Activated CD4-positive, alpha-beta T cell treated with anti-CD3 and anti-CD28 coated beads, Interleukin-2, amount 50 U/mL, for 48 hours (primary cell): ENCODE measurements at regions not wholly inside any gene's neighbourhood (a gene's known extent, or its start where the extent isn't known, plus 50 kb on each side); places are given as distances from the start of the nearest gene placed in this dataset.
A peak's percentile ranks its signal among the peaks of the same experiment; 100 is the strongest.
"Not testable (repeated sequence)": the region's sequence is repeated elsewhere in the genome, so short reads cannot be mapped to it uniquely, and the experiment has no call there.

Experiments
- DNase-seq, 2 experiments: peaks; one replicate each; pipeline ENCODE4 v3.0.0-alpha.2; 2020

GRCh38 chr3:4897765-4898453 lies 81.3 kb upstream of the BHLHE40 start:
- DNase-seq, result no peak

GRCh38 chr3:4898454-4899313 lies 80.6 kb upstream of the BHLHE40 start:
- no peak for DNase-seq

GRCh38 chr3:4899710-4900109 lies 79.5 kb upstream of the BHLHE40 start:
- DNase-seq, result no peak

DNA sequence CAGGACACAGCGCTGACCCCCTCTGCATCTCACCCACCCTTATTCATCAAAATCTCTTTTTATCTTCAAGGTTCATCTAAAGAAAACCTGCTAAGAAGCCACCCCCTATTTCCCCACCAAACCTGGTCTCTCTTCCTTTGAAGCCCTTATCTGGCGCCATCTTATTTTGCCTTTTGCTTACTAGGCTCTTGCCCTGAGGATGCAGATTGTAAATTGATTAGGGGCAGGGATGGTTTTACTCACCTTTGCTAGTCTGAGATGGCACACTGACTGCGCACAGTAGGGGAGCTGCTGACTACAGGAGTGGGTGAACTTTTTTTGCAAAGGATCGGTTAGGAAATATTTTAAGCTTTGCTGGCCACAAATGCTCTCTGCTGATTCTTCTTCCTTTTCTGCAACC lies 78.9 kb upstream of the BHLHE40 start:
- no peak for DNase-seq

GRCh38 chr3:4904811-4905695 lies 74.2 kb upstream of the BHLHE40 start:
- no peak for DNase-seq

DNA sequence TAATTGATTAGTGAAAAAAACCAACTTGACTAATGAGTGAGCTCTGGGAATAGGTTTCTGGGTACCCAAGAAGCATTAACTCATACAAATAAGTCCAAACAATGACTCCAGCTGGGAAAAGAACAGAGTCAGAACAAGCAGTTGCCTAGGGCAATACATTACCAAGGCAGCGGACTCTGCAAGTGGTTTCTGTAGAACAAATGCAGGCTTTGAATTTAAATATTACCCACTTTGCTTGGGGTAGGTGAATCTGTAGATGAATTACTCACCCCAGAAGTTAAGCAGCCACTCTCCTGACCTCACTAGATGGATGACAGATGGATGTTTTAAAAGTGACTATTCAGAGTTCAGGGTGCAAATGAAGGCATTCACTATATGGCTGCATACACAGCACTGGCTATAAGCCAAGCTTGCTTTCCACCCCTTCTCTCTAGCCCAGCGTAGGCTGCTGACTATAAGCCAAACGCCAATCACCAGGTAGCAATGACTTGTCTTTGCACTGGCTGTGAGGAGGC lies 73.1 kb upstream of the BHLHE40 start:
- peak in 1 of 2 experiments; percentile 45 for DNase-seq

DNA sequence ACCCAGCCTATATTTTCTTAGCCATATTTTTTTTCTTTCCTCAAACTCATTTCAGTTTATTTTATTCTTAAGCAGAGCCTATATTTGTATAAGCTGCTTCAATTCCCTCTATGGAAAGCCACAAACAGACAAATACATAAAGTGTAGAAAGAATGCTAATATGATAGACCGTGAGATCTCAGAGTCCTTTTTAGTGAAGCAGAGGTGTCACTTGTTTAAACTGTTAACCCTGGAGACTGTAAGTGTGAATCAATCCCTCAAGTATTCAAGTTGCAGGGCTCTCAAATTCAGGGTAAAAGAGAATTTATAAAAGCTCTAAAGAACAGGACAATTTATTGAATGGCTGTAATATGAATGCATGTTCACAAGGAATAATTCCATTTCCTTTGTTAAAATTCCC lies 72.2 kb upstream of the BHLHE40 start:
- no peak for DNase-seq

- DNase-seq, result no peak
Observed at GRCh38 chr3:4907643-4908432, 71.4 kb upstream of the BHLHE40 start.

DNA sequence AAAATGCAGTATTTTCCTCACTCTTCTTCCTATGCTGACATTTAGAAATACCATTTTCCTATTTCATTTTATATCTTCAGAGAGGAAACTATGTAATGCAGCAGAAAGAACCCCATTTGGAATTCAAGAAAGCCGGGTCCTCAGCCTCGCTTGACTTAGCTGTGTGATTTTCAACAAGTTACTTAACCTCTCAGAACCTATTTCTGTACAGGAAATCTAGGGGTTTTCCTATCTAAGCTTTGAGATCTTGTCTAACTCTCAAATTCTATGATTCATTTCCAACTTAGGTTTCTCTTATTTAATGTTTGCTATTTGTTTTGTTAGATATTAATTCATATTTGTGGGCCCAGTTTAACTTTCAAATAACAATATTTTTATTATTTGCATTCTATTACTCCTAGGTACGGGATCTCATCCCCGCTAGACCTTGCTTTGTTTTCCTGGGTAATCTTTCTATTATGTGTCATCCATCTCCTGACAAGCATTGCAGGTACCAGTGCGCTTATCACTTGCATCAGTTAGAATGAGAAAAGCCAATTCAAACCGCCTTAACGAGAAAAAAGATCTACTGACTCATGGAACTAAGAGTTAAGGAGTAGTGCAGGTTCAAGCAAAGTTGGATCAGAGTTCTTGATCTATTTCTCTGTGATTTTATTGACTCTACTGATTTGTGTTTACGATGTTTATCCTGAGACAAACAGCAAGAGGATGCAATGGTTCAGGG lies 70.6 kb upstream of the BHLHE40 start:
- no peak for DNase-seq

GRCh38 chr3:4914464-4914863 lies 64.8 kb upstream of the BHLHE40 start:
- DNase-seq, result no peak

- DNase-seq, result not testable (repeated sequence)
Observed at GRCh38 chr3:4921589-4921988, 57.6 kb upstream of the BHLHE40 start.

DNA sequence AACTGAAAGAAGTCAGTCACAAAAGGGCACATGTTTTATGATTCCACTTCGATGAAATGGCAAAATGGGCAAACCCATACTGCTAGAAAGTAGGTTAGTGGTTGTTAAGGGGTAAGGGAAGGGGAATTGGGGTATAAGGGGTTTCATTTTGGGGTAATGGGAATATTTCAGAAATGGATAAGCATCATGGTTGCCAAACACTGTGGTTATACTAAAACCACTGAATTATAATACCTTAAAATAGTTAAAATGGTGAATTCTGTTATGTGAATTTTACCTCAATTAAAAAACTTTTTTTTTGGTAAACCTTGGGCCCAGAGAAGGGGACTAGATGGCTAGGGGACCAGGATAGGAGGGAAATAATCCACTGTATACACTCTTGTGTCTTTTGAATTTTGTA lies 52.3 kb upstream of the BHLHE40 start:
- DNase-seq, result no peak

GRCh38 chr3:4928277-4928789 lies 50.9 kb upstream of the BHLHE40 start:
- peak in 1 of 2 experiments; percentile 25 for DNase-seq
